M059J (cell line): ENCODE measurements at regions not wholly inside any gene's neighbourhood (a gene's known extent, or its start where the extent isn't known, plus 50 kb on each side); places are given as distances from the start of the nearest gene placed in this dataset.
A peak's percentile ranks its signal among the peaks of the same experiment; 100 is the strongest.
"Not testable (repeated sequence)": the region's sequence is repeated elsewhere in the genome, so short reads cannot be mapped to it uniquely, and the experiment has no call there.

Source experiments
- DNase-seq: peaks from one replicate; pipeline ENCODE4 v3.0.0-alpha.2; 2012; ENCODE audit warnings: low read depth

DNA sequence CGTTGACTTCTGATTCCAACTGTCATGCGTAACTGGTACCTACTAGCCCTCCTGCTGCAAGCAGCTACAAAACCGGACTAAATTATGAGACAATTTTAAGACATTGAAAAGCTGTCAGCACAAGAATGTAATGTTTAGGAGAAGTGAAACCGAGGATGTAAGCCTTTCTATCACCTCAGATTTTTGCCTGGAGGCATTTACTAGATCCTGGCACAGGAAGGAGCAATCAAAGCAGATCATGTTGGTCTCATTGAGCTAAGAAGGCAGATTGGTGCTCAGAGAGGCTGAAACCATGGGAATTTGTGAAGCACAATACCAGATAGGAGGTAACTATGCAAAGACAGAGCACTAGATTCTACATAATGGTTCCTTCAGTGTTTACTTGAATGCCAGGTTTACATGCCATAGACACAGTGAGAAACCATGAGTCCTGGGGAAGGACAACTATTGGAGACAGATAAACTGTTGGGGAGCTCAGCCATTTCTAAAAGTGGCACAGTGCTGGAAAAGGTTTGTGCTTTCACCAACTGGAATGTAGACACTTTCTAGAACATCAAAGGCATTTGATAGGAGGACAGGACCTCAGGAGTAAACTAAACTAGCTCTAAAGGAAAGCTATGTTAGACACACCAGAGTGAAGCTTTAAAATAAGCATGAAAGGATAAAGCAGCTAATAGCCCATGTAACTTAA lies 179.4 kb downstream of the LYPLAL1 start:
- DNase-seq, result peak; percentile 70

DNA sequence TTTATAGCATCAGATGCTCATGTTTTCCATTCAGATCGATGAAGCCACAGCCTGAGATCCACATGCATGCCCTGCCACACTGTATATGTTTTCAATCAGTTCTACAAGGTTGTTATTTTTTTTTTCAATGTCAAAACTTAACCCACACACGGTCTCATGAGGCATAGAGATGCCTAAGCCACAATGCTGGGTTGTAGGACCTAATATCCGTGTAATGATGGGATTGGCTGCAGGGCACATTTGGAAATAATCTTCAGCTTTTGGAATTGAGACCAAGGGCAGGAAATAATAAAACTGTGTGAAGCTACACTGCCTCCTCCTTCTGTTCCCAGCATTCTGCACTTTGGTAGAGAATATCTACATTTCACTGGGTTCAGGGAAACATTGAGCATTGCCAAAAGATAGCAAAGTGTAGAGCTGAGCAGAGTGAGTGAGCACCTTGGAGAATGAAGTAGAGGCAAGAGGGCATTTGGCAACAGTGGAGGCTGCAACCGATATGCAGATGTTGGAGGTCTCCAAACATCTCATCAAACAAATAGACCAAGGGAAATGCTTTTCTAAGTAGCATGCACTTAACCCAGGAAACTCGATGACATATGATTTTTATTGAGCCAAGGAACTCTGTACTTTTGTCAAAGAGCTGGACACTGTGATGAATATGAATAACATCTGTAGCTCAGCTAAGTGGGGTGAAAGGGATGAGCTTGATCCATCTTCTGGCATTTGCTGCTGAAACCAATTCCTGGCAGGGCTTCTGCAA lies 176.7 kb downstream of the LYPLAL1 start:
- no peak for DNase-seq

DNA sequence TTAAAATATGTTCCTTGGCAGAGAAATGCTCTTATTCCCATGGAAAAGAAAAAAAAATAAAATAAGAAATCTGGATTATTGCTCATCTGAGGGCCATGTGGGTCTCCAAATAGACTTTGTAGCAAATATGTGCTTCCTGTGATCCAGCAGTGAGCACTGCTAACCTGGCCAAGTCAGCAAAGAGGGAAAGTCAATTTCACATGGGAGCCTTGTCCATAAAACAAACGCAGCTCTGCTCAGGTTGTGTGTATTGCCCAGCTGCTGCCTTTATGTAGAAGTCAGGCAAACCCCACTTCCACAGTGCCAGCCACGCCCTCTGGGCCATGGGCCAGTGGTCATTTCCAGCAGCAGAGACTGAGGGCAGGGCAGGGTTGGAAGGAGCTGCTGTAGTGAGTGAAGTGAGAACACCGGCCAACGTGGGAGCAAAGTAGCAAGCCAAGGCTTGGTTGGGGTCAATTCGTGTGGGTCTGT lies 174.3 kb downstream of the LYPLAL1 start:
- no peak for DNase-seq

DNA sequence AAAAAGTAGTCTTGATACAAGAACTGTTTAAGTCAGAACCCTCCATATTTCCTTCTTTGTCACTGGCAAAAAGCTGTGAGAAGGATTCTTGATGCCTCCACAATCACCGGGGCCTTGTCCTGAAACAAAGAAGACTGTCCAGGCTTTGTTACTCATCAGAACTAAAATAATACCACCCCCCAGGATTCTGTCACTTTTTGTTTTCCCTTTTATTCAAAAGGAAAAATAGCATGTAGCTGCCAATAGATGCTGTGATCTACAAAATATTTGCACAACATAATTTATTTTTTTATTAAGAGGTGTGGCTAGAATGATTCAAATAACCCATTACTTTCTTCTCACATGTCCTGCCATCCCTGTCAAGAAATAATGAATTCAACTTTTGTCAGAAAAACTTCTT lies 173.7 kb downstream of the LYPLAL1 start:
- no peak for DNase-seq

DNA sequence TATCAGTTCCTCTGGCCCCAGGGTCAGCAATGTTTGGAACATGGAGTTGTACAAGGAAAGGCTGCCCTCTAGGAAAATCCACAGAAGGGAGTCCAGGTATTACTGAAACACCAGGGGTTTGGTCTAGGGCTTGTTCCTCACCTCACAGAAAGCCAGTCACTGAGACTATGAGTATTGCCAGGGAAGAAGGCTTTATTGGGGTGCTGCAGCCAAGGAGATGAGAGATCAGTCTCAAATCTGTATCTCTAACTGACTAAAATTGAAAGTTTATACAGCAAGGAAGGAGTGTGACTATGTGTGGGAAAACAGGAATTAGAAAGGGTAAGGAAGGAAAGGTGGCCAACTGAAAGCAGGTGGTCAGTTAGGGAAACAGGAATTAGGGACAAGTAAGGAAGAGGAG lies 172.3 kb downstream of the LYPLAL1 start:
- no peak for DNase-seq

DNA sequence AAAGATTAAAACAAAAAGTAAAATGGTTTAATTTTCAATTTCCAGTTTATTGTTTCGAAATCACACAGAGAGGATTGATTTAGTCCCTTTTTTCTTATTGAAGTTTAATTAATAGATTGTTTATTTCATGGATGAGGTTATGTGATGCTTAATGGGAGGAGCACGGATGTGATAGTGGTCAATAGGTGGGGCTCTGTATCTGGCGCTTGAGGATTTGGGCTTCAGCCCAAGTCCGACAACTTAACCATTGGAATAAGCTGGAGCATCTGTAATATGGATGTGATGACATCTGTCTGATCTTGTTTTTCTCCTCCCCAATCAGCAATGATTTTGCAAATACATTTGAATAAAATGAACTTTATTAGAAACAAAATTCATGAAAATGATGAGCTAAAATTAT lies 169.2 kb downstream of the LYPLAL1 start:
- DNase-seq, result no peak

DNA sequence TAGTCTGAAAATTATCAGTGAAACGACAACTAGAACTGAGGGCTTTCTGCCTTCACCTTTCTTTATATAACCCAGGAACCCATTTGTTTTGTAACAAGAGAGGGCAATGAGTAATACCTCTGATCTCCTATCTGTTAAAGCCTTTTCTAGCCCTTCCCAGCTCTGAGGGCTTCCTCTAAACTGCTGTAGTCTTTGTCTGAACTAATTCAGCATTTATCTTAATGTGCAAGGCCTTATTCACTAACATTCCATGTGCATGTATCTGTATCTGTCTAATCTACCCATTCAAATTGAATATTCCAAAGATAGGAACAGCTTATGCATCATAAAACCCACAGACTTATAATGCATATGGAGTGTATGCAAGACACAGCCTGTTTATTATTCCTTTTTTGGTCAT lies 167.1 kb downstream of the LYPLAL1 start:
- DNase-seq, result peak; percentile 39

DNA sequence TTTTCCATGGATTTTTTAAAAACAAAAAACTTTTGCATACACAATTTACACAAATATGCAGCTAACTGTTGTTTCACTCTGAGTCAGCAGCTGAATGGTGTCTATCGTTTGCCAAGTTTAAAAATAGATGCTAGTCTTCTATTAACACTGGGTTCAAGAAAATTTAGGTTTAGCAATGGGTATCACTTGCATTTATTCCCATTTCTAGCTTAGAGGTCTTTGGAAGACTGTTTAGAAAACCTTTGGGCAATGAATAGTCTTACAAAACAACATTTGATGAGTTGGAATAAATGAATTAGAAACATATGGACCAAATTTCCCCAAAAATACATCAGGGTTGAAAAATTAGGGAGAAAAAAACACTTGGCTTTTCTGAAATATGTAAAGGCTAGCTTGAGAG lies 165.8 kb downstream of the LYPLAL1 start:
- DNase-seq, result no peak

DNA sequence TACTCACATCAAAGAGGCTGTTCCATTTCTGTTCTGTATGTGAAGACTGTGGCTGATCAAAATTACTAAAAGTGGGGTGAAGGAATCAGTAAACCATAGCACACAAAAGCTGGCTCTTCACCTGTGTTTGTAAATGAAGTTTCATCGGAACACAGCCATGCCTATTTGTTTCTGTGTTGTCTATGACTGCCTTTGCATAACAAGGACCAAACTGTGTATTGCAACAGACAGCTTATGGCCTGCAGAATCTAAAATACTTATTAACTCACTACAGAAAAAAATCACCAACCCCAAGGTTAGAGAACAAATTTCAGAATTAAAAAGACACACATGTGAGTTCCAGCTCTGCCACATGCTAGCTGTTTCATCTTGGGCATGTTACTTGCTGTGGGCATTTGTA lies 163.9 kb downstream of the LYPLAL1 start:
- DNase-seq, result no peak

DNA sequence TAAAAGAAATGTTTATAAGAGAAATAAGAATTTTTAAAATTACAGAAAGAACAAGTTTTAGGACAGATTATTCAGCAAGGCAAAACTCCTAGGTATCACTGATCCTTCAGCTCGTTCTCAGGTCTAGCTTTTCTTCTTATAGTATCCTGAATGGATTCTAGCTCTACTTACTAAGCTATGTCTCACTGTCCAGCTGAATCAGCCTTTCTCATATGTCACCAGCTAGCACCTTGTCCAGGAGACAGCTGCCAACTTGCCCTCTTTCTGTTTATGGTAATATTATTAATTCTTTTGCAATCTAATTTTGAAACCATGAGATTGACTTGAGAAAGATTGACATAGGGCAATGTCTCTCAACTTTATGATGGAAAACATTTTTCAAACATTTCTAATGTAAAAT lies 159.9 kb downstream of the LYPLAL1 start:
- no peak for DNase-seq

DNA sequence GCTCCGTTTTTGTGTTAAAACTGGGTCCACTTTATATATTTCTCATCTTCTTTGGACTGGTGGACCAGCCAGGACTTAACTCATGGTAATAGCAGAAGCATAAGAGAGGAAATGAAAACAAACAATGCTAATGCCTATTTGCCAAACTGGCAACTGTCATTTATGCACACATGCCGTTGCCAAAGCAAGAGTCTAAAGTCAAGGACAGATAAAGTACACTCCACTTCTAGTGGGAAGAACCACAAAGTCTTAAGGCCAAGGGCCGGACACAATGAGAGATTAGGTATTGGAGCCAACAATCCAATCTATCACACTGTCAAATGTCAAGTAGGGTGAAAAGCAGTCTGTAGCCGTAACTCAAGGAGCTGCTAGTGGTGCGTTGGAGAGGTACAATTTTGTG lies 157.7 kb downstream of the LYPLAL1 start:
- no peak for DNase-seq

DNA sequence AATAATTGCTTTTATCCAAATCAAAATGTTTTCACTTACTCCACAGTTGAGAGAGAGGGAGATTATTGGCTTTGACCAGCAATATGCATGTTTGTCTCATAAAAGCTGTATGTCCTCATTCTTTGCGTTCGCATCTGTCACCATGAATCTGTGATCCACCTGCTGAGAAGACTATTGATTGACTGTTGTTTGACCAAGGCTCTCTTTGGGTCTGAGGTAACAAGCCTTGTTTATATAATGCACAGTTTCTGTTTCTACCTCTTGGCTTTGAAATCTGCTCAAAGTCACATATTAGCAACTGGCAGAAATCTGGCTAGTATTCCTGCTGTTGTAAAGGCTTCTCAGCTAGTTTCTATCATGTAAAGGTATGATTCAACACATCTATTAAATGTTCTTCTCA lies 157.0 kb downstream of the LYPLAL1 start:
- DNase-seq, result no peak

DNA sequence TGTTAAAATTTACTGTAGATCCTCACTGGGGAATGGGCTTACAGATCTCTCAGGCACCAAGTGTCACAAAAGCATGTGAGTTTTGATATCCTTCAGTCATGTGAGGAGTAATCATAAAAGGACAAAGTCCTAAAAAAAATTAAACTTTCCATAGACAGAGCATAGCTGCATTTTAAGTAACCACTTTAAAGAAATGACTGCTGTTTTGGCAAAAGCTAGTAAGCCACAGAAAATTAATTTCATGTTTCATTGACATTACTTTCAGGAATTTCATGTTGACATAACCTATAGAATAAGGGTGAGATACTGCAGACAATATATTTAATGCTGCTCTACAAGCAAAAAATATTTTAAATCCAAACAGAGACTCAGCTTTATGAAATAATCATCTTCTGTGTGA lies 156.3 kb downstream of the LYPLAL1 start:
- DNase-seq, result no peak

DNA sequence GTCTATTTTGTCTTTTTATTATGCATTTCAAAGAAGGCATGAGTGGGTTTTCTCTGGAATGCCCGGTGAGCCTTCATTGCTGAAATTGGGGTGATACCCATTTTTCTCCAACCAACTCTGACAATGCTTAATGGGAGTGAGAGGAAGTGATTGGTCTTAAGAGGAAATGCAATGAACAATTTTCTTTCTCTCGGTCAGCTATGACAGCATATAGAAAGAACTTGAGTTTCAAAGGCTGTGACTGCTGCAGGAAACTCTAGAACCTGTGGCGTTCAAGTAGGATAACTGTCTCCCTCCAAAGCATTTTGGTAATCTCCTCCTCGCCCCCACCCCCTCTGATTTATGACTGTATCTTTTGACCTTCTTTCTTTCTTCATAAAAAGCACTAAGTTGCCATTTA lies 155.9 kb downstream of the LYPLAL1 start:
- peak; percentile 60 for DNase-seq

DNA sequence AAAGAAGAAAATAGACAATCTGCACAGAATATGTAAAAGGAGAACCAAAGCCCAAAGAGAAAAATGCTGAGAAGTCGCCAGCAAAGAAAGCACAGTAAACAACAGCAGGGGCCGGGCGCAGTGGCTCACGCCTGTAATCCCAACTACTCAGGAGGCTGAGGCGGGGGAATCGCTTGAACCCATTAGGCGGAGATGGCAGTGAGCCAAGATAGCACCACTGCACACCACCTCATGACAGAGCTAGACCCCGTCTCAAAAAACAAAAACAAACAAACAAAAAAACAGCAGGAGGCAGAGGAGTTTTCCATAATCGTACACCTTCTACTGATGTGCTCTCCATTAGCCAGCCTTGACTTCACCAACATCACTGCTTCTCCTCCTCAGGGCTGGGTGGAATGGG lies 153.2 kb downstream of the LYPLAL1 start:
- DNase-seq, result no peak

DNA sequence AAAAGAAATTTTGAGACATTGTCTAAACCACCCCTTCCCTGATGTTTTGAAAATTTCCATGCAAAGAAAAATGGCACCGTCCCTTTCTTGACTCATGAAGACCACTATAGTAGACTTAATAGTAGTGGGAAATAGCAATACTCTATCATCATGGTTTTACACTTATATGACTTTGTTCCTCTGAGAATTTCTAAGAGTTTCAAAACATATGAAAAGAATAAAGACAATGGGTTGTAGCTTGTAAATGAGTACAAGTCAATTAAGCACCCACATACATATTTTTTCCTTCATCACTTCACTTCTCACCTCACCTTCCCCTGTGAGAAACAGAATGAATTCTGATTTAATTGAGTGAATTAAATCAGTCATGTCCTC lies 151.7 kb downstream of the LYPLAL1 start:
- DNase-seq, result no peak

DNA sequence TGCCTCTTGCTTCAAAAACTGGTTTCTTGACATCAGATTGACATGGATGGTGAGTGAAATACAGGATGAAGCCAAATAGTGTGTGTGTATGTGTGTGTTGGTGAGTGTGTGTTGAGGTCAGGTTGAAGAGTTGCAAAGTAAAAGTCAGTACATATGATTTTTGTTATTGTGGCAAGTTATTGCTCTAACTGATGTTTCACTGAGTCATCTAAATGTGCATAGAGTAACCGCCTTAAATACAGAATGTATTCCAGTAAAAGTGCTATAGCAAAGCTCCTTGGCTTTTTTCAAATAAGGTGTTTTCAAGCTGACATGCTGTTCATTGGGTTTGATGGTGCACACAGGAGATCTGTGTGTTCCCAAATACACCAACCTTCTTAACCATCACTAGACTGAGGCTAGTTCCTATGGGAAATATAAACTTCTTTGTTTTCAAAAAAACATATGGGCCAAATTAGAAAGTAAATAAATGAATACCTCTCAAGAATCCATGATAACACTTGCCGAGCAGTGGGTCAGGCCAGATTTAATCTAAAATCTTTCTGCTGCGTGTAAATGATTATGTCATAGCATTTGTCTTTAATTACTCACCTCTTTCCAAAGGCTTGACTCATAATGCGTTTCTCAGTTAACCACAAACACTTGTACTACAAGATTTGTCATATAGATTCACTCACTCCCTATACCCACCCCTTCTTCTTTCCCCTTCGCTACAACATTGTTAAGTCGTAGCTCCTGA lies 151.1 kb downstream of the LYPLAL1 start:
- DNase-seq, result peak; percentile 95

DNA sequence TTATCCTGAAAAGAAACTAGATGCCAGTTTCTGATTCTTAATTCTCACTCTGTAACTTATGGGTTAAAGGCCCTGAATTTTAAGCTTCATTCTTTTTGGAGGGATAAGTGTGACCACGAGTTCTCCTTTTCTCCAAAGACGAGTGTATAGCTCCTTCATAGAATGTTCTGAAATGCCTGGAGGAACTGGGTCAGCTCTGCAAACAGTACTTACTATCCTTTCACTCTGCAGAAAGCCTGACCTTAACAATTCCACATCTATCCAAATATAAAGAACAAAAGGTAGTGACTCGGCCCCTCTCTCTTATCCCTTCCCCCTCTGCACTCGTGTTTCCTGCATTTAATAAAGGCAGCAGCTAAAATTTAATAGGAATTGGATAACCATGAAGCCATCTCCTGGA lies 150.5 kb downstream of the LYPLAL1 start:
- no peak for DNase-seq

DNA sequence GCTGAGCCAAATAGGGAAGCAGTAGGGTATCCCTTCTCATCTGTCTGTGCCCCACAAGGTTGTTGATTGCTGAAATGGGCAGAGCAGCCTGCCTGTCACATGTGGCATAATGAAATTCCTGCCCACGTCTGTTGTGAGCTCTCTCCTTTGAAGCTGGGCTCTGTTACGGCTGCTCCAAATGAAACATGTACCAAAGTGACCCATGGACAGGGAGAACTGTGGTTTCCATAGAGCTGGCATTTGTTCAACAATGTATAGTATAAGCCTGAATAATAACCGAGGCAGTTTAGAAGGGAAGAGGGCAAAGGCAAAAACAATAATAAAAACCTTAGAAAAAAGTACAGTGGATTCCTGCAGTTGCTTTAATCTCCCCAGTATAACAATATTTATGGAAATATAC lies 149.7 kb downstream of the LYPLAL1 start:
- DNase-seq, result no peak

DNA sequence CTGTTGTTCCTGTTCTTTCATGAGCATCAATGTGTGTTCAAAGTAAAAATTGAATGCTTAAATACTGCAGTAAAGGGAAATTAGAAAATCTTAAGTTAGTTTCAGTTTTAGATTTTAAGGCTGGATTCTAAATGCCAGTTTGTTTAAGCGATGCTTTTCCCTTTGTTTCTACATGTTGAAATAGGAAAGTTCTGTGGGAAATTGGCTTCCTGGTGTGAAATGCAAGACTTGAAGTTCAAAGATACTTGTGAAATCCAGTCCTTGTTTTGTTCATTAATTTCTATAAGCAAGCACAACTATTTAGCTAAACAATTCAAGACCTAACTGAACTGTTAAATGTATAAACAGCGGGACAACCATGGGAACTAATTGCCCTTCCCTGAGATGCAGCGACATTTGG lies 149.1 kb downstream of the LYPLAL1 start:
- no peak for DNase-seq

DNA sequence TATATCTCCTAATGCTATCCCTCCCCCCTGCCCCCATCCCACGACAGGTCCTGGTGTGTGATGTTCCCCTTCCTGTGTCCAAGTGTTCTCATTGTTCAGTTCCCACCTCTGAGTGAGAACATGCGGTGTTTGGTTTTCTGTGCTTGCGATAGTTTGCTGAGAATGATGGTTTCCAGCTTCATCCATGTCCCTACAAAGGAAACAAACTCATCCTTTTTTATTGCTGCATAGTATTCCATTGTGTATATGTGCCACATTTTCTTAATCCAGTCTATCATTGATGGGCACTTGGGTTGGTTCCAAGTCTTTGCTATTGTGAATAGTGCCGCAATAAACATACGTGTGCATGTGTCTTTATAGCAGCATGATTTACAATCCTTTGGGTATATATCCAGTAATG lies 146.9 kb downstream of the LYPLAL1 start:
- DNase-seq, result not testable (repeated sequence)

DNA sequence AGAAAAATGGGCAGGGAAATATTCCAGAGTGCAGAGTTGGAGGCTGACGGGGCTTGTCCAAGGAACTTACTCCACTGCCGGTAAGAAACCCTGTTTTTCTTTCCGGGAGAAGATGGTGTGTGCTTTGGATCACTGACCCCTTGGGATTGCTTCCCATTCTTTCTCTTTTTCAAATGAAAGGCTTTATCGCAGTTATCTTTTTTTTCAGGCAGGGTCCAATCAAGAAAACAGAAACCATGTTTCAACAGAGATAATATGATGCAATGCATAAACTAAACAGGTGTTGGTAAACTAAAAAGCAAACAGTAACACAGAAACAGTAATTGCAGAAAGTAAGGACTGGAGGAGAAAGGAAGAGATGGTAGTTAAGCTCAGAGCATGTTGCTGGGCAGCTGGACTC lies 145.1 kb downstream of the LYPLAL1 start:
- DNase-seq, result no peak

DNA sequence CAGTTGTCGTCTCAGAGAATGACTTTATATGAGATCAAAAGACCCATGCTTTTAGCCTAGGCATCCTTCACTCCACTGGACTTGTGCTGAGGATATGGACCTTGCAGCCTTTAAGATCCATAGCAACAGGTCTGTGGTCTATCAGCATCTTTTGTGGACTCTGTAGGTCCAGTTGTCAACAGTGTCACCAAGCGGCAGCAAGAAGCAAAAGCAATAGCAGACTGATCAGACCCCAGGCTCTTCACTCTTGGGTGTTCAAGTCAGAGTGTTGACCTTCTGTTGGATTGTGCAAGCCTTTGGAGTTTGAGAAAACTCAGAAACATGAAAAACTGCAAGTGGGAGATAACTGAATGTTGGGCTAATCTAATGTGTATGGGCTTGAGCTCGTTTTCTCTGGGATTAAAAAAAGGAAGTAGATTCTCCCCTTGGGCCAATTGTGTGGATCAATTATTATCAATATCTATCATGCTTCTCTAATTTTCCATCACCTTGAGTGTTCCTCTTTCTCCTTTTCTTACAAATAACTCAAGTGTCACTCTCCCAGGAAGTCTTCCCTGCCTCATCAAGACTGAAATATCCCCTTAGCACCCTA lies 144.2 kb downstream of the LYPLAL1 start:
- DNase-seq, result no peak
